ENCODE measurements at regions not wholly inside any gene's neighbourhood (a gene's known extent, or its start where the extent isn't known, plus 50 kb on each side); places are given as distances from the start of the nearest gene placed in this dataset.

DNA sequence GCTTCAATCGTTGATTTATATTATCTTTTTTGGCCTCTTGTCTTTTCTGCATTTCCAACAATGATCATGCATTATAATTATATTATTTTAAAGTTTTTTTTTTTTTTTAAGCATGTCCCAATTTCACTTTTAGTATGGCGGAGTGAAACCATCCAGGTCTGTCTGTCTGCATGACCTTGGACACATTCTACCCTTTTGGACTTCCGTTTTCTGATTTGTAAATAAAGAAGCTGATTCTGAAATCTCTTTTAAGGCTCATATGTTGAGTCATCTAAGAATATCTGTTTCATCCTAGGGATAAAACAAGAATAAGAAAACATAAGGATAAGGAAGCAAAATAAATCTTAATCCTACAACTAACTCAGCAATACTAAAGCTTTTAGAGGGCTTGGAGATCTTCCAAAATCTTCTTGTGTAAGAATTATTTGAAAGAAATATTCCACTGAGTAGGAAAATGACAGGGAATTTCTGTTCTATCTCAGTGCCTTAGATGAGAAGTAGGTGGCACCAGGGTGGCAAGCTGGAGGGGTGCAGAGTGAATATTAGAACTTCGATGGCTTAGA, 195.7 kb upstream of the TOX3 start:
- Histone ChIP-seq H3K27ac (ENCODE audit: low read depth, low read length, poor library complexity, severe bottlenecking) (no peak overlapping the region), H3K79me2 (ENCODE audit: insufficient read depth, low read length) (no peaks in the 10 kb centered on the region), H3K9me3 (ENCODE audit: low read length) (no peaks in the 10 kb centered on the region), H3K4me3 (ENCODE audit: low read depth, low read length, poor library complexity, severe bottlenecking) (no peak overlapping the region), H3K36me3 (ENCODE audit: insufficient read depth, low read length) (no peaks in the 10 kb centered on the region), H3K4me2 (ENCODE audit: low read length) (no peak overlapping the region), H3K9me2 (ENCODE audit: low read depth, low read length) (no peaks in the 10 kb centered on the region), H3K4me1 (ENCODE audit: insufficient read depth, low read length, severe bottlenecking) (no peaks in the 10 kb centered on the region), H2AFZ (ENCODE audit: low read length) (no peak overlapping the region), H3K9ac (ENCODE audit: low read length) (no peak overlapping the region), H4K20me1 (ENCODE audit: insufficient read depth, low read length) (no peaks in the 10 kb centered on the region), H3F3A (ENCODE audit: insufficient read depth, low read length) (no peaks in the 10 kb centered on the region), H3K27me3 (ENCODE audit: insufficient read depth, low read length) (no peaks in the 10 kb centered on the region)
- no peak for TF ChIP-seq EZH2 (IDR thresholded peaks at IDR 0.05; ENCODE audit: borderline replicate concordance, low read length)
- TF ChIP-seq, protein P1, sequence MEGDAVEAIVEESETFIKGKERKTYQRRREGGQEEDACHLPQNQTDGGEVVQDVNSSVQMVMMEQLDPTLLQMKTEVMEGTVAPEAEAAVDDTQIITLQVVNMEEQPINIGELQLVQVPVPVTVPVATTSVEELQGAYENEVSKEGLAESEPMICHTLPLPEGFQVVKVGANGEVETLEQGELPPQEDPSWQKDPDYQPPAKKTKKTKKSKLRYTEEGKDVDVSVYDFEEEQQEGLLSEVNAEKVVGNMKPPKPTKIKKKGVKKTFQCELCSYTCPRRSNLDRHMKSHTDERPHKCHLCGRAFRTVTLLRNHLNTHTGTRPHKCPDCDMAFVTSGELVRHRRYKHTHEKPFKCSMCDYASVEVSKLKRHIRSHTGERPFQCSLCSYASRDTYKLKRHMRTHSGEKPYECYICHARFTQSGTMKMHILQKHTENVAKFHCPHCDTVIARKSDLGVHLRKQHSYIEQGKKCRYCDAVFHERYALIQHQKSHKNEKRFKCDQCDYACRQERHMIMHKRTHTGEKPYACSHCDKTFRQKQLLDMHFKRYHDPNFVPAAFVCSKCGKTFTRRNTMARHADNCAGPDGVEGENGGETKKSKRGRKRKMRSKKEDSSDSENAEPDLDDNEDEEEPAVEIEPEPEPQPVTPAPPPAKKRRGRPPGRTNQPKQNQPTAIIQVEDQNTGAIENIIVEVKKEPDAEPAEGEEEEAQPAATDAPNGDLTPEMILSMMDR (IDR thresholded peaks at IDR 0.05; ENCODE audit: low read length): no peak

DNA sequence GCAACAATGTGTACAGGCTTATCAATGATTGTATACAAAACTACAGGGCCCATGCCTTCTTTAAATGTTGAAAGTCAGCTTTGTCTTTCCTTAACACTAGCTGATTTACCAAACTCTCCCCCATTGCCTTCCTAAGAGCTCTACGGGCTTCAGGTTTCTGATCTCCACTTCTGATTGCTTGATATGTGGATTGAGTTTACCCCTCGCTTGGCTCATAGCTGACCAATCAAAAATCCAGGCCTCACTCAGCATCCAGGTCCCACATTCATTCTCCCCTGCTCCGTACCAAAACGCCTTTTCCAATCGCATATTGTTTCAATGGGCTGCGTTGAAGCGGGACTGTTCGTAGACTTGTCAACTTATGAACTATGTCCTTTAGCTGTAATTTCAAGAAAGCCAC, 195.1 kb upstream of the TOX3 start:
- H3K36me3 ChIP-seq (ENCODE audit: insufficient read depth, low read length): no peaks in the 10 kb centered on the region
- TF ChIP-seq, protein P1 (IDR thresholded peaks at IDR 0.05; ENCODE audit: low read length): no peak
- TF ChIP-seq EZH2 (IDR thresholded peaks at IDR 0.05; ENCODE audit: borderline replicate concordance, low read length): no peak
- no peaks in the 10 kb centered on the region for H3K9me3 ChIP-seq (ENCODE audit: low read length)
- no peak overlapping the region for H3K4me2 ChIP-seq (ENCODE audit: low read length)
- no peaks in the 10 kb centered on the region for H3K4me1 ChIP-seq (ENCODE audit: insufficient read depth, low read length, severe bottlenecking)
- H3K9ac ChIP-seq (ENCODE audit: low read length): no peak overlapping the region
- H3K27ac ChIP-seq (ENCODE audit: low read depth, low read length, poor library complexity, severe bottlenecking): no peak overlapping the region
- no peaks in the 10 kb centered on the region for H3F3A ChIP-seq (ENCODE audit: insufficient read depth, low read length)
- no peaks in the 10 kb centered on the region for H3K79me2 ChIP-seq (ENCODE audit: insufficient read depth, low read length)
- no peak overlapping the region for H2AFZ ChIP-seq (ENCODE audit: low read length)
- no peaks in the 10 kb centered on the region for H4K20me1 ChIP-seq (ENCODE audit: insufficient read depth, low read length)
- H3K4me3 ChIP-seq (ENCODE audit: low read depth, low read length, poor library complexity, severe bottlenecking): no peak overlapping the region
- H3K9me2 ChIP-seq (ENCODE audit: low read depth, low read length): no peaks in the 10 kb centered on the region
- H3K27me3 ChIP-seq (ENCODE audit: insufficient read depth, low read length): no peaks in the 10 kb centered on the region

DNA sequence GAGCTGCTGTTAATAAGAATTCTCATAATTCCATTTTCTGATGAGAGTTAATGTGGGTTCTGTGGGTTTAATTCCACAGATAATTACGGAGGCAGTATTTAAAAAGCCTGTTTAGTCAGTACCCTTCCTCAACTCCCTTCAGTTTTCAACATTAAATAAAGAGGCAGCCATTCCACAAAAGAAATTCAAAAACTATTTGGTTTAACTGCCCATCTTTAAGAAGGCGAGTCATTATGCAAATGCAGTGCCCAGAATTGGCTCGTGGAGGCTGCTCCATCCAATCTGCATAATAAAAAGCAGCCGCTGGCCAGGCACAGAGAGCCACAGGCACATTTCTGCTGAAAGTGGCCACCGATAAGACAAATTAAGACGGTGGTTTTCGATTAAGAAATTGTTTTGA, 194.4 kb upstream of the TOX3 start:
- no peaks in the 10 kb centered on the region for H4K20me1 ChIP-seq (ENCODE audit: insufficient read depth, low read length)
- no peaks in the 10 kb centered on the region for H3K9me3 ChIP-seq (ENCODE audit: low read length)
- no peak overlapping the region for H3K4me3 ChIP-seq (ENCODE audit: low read depth, low read length, poor library complexity, severe bottlenecking)
- no peaks in the 10 kb centered on the region for H3K79me2 ChIP-seq (ENCODE audit: insufficient read depth, low read length)
- no peaks in the 10 kb centered on the region for H3K27me3 ChIP-seq (ENCODE audit: insufficient read depth, low read length)
- no peaks in the 10 kb centered on the region for H3K9me2 ChIP-seq (ENCODE audit: low read depth, low read length)
- no peak overlapping the region for H2AFZ ChIP-seq (ENCODE audit: low read length)
- TF ChIP-seq EZH2 (IDR thresholded peaks at IDR 0.05; ENCODE audit: borderline replicate concordance, low read length): no peak
- TF ChIP-seq, protein P1 (IDR thresholded peaks at IDR 0.05; ENCODE audit: low read length): no peak
- no peaks in the 10 kb centered on the region for H3F3A ChIP-seq (ENCODE audit: insufficient read depth, low read length)
- H3K9ac ChIP-seq (ENCODE audit: low read length): no peak overlapping the region
- no peaks in the 10 kb centered on the region for H3K36me3 ChIP-seq (ENCODE audit: insufficient read depth, low read length)
- no peak overlapping the region for H3K27ac ChIP-seq (ENCODE audit: low read depth, low read length, poor library complexity, severe bottlenecking)
- no peak overlapping the region for H3K4me2 ChIP-seq (ENCODE audit: low read length)
- no peaks in the 10 kb centered on the region for H3K4me1 ChIP-seq (ENCODE audit: insufficient read depth, low read length, severe bottlenecking)

All from OCI-LY1 (cell line).